Retinal pigment epithelial cell (primary cell): ENCODE measurements at regions not wholly inside any gene's neighbourhood (a gene's known extent, or its start where the extent isn't known, plus 50 kb on each side); places are given as distances from the start of the nearest gene placed in this dataset.
A peak's percentile ranks its signal among the peaks of the same experiment; 100 is the strongest.

Experiments
- DNase-seq: peaks from one replicate; pipeline ENCODE4 v3.0.0-alpha.2; 2010; ENCODE audit warnings: low read depth
- H3K4me3 ChIP-seq: 2 replicates; pipeline ENCODE4 v1.5.1; 2011; ENCODE audit warnings: mild to moderate bottlenecking, low read length, control low read depth, moderate library complexity
- TF ChIP-seq, protein P1 (sequence below): conservative IDR thresholded peaks from 2 replicates; pipeline ENCODE4 v1.5.1; 2011; ENCODE audit warnings: low read depth, low read length, control low read depth, inconsistent platforms

DNA sequence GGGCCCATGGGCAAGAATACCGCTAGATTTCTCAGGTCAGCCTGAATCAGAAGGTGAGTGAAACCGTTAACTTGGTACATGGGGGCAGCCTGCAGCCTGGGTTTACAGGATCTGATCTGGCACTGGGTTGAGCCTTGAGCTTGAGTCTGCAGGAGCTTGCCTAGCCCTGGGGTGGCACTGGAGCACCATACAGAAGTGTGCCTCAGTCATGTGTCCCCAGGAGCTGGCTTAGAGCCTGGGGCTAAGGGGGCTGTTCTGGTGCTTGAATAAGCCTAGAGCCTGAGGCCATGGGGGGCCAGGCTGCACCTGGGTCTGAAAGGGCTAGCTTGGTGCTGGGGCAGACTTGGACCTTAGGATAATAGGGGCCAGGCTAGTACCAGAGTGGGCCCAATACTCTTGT, 457.2 kb upstream of the PBX1 start:
- DNase-seq: no peak
- H3K4me3 ChIP-seq: no peak overlapping the region
- TF ChIP-seq, protein P1, sequence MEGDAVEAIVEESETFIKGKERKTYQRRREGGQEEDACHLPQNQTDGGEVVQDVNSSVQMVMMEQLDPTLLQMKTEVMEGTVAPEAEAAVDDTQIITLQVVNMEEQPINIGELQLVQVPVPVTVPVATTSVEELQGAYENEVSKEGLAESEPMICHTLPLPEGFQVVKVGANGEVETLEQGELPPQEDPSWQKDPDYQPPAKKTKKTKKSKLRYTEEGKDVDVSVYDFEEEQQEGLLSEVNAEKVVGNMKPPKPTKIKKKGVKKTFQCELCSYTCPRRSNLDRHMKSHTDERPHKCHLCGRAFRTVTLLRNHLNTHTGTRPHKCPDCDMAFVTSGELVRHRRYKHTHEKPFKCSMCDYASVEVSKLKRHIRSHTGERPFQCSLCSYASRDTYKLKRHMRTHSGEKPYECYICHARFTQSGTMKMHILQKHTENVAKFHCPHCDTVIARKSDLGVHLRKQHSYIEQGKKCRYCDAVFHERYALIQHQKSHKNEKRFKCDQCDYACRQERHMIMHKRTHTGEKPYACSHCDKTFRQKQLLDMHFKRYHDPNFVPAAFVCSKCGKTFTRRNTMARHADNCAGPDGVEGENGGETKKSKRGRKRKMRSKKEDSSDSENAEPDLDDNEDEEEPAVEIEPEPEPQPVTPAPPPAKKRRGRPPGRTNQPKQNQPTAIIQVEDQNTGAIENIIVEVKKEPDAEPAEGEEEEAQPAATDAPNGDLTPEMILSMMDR: no peak

DNA sequence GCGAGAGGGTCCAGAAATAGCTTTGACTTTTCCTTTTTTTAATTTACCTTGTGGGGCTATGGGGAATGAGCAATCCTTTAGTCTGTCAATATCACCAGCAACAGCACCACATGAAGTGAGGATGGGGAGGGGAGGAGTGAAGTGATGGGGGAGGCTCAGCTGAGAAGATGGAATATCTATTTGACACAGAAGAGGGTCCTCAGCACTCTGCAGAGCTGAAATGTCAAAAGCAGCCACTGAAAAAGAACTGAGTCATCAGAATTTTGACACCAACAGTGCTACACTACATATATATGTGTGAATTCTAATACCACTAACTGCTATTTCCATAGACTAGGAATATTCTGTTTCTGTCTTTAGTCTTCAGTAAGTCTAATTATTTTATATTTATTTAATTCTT, 427.0 kb upstream of the PBX1 start:
- no peak for DNase-seq
- TF ChIP-seq, protein P1: no peak
- H3K4me3 ChIP-seq: no peak overlapping the region

- TF ChIP-seq, protein P1: no peak
- no peak overlapping the region for H3K4me3 ChIP-seq
- DNase-seq: no peak
Observed at GRCh38 chr1:164137273-164137925, 421.6 kb upstream of the PBX1 start.

DNA sequence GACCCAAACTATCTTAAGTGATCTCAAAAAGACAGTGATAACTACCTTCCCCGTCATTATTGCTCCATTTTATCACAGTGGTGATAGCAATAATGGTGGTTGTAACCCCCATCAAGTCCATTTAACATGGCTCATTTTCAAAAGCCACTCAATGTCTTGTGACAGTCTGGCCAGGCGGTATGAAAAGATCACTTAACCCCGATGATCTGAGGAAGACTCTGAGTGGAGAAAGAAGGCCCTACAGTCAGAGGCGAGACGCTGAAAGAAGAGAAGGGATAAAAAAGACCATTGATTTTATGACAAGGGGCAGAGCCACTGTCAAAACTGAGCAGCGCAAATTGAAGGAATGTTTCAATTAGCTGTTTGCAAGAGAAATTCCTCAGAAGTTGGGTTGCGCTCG, 417.2 kb upstream of the PBX1 start:
- TF ChIP-seq, protein P1: no peak
- no peak for DNase-seq
- no peak overlapping the region for H3K4me3 ChIP-seq

- H3K4me3 ChIP-seq: no peak overlapping the region
- TF ChIP-seq, protein P1: no peak
- no peak for DNase-seq
Observed at GRCh38 chr1:164154622-164155021, 404.4 kb upstream of the PBX1 start.

DNA sequence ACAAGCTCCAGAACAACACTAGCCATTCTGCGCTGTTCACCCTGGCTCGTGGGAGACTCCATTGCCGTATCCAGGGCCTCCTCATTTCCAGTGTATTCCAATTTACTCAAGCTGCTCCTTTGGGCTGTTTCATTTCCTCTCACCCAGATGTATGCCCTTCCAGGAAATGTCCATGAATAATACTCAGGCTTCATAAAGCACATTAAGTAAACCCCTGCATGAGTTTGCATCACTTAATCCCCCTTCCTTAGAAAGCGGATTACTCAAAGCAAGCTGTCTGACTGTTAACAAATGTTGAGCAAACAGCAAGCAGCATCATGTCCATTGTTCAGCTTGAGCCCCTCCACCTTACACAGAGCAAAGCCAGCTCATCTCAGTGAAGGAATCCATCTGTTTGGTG, 403.6 kb upstream of the PBX1 start:
- H3K4me3 ChIP-seq: no peak overlapping the region
- TF ChIP-seq, protein P1: no peak
- DNase-seq: peak; percentile 6

- no peak overlapping the region for H3K4me3 ChIP-seq
- TF ChIP-seq, protein P1: no peak
- no peak for DNase-seq
Observed at GRCh38 chr1:164163289-164163849, 395.6 kb upstream of the PBX1 start.
